OCI-LY1 (cell line): ENCODE measurements at regions not wholly inside any gene's neighbourhood (a gene's known extent, or its start where the extent isn't known, plus 50 kb on each side); places are given as distances from the start of the nearest gene placed in this dataset.

ENCODE experiments used
- H2AFZ ChIP-seq: fragments of 200-600 bp; sonication (generic), shearing (Covaris generic); 2 replicates; pipeline ENCODE4 v1.6.0; 2014; ENCODE audit warnings: antibody characterized with exemption, mild to moderate bottlenecking, low read length
- H3F3A ChIP-seq: fragments of 200-600 bp; sonication (generic), shearing (Covaris generic); 2 replicates; pipeline ENCODE4 v1.6.0; 2014; ENCODE audit warnings: mild to moderate bottlenecking, antibody characterized with exemption, low read length, moderate library complexity; ENCODE audit not compliant: insufficient read depth
- H3K27ac ChIP-seq: fragments of 200-600 bp; sonication (generic); 2 replicates; pipeline ENCODE4 v1.5.1; 2014; ENCODE audit warnings: low read length, mixed run types, mild to moderate bottlenecking, low read depth; ENCODE audit not compliant: poor library complexity, severe bottlenecking
- H3K27me3 ChIP-seq: fragments of 200-600 bp; sonication (generic); 2 replicates; pipeline ENCODE4 v1.6.0; 2014; ENCODE audit warnings: antibody characterized with exemption, mild to moderate bottlenecking, low read length, moderate library complexity; ENCODE audit not compliant: insufficient read depth
- H3K36me3 ChIP-seq: fragments of 200-600 bp; sonication (generic); 2 replicates; pipeline ENCODE4 v1.6.1; 2014; ENCODE audit warnings: mild to moderate bottlenecking, antibody characterized with exemption, low read length, moderate library complexity, mixed read lengths; ENCODE audit not compliant: insufficient read depth
- H3K4me1 ChIP-seq: fragments of 200-600 bp; sonication (generic); 2 replicates; pipeline ENCODE4 v1.5.1; 2014; ENCODE audit warnings: mild to moderate bottlenecking, low read length, moderate library complexity; ENCODE audit not compliant: insufficient read depth, severe bottlenecking
- H3K4me2 ChIP-seq: fragments of 200-600 bp; sonication (generic), shearing (Covaris generic); 2 replicates; pipeline ENCODE4 v1.6.1; 2014; ENCODE audit warnings: low read length
- H3K4me3 ChIP-seq: fragments of 200-600 bp; sonication (generic); 2 replicates; pipeline ENCODE4 v1.5.1; 2014; ENCODE audit warnings: low read length, low read depth, mild to moderate bottlenecking, mixed read lengths; ENCODE audit not compliant: poor library complexity, severe bottlenecking
- H3K79me2 ChIP-seq: fragments of 200-600 bp; shearing (Covaris generic); 2 replicates; pipeline ENCODE4 v1.6.1; 2016; ENCODE audit warnings: mixed run types, low read length, mixed read lengths; ENCODE audit not compliant: insufficient read depth
- H3K9ac ChIP-seq: fragments of 200-600 bp; sonication (generic), shearing (Covaris generic); 2 replicates; pipeline ENCODE4 v1.6.1; 2014; ENCODE audit warnings: mild to moderate bottlenecking, low read length, mixed read lengths
- H3K9me2 ChIP-seq: fragments of 200-600 bp; sonication (generic), shearing (Covaris generic); 2 replicates; pipeline ENCODE4 v1.6.1; 2014; ENCODE audit warnings: low read depth, mild to moderate bottlenecking, low read length, mixed read lengths
- H3K9me3 ChIP-seq: fragments of 200-600 bp; shearing (Covaris generic); 2 replicates; pipeline ENCODE4 v1.6.1; 2014; ENCODE audit warnings: low read length, mixed read lengths
- H4K20me1 ChIP-seq: fragments of 200-600 bp; sonication (generic), shearing (Covaris generic); 2 replicates; pipeline ENCODE4 v1.6.0; 2016; ENCODE audit warnings: mild to moderate bottlenecking, low read length; ENCODE audit not compliant: insufficient read depth
- EZH2 ChIP-seq: fragments of 200-600 bp; sonication (generic), shearing (Covaris generic); IDR thresholded peaks from 2 replicates; pipeline ENCODE4 v1.8.0; 2017; ENCODE audit warnings: borderline replicate concordance, mixed run types, mild to moderate bottlenecking, antibody characterized with exemption, low read length, moderate library complexity, mixed read lengths
- TF ChIP-seq, protein P1 (sequence below): fragments of 200-600 bp; sonication (generic), shearing (Covaris generic); IDR thresholded peaks from 2 replicates; pipeline ENCODE4 v1.5.1; 2017; ENCODE audit warnings: mild to moderate bottlenecking, antibody characterized with exemption, low read length, moderate library complexity, mixed read lengths

DNA sequence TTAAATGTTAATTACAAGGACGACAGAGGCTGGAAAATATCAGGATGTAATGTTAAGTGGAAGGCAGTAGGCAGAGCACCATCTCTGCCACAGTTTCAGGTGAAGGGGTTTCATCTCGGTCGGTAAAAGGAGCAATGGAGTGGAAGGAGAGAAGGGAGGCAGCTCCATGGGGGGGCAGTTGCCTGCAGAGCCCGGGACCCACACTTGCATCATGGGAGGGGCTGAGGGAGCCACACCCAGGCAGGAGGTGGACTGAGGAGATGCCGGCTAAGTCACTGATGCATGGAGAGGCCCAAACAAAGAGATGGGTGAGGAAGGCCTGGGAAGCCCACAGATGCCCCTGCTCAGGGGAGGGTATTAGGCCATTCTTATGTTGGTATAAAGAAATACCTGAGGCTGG is 1470.9 kb downstream of the BRD1 start:
- H2AFZ ChIP-seq: no peak overlapping the region
- no peak overlapping the region for H3K4me3 ChIP-seq
- no peak overlapping the region for H3K4me2 ChIP-seq
- no peaks in the 10 kb centered on the region for H3F3A ChIP-seq
- H3K79me2 ChIP-seq: no peaks in the 10 kb centered on the region
- H4K20me1 ChIP-seq: no peaks in the 10 kb centered on the region
- no peak for TF ChIP-seq EZH2
- TF ChIP-seq, protein P1, sequence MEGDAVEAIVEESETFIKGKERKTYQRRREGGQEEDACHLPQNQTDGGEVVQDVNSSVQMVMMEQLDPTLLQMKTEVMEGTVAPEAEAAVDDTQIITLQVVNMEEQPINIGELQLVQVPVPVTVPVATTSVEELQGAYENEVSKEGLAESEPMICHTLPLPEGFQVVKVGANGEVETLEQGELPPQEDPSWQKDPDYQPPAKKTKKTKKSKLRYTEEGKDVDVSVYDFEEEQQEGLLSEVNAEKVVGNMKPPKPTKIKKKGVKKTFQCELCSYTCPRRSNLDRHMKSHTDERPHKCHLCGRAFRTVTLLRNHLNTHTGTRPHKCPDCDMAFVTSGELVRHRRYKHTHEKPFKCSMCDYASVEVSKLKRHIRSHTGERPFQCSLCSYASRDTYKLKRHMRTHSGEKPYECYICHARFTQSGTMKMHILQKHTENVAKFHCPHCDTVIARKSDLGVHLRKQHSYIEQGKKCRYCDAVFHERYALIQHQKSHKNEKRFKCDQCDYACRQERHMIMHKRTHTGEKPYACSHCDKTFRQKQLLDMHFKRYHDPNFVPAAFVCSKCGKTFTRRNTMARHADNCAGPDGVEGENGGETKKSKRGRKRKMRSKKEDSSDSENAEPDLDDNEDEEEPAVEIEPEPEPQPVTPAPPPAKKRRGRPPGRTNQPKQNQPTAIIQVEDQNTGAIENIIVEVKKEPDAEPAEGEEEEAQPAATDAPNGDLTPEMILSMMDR: no peak
- H3K27ac ChIP-seq: no peak overlapping the region
- H3K4me1 ChIP-seq: no peaks in the 10 kb centered on the region
- H3K9me3 ChIP-seq: no peaks in the 10 kb centered on the region
- no peak overlapping the region for H3K9ac ChIP-seq
- H3K27me3 ChIP-seq: no peaks in the 10 kb centered on the region
- no peaks in the 10 kb centered on the region for H3K9me2 ChIP-seq
- H3K36me3 ChIP-seq: no peaks in the 10 kb centered on the region

DNA sequence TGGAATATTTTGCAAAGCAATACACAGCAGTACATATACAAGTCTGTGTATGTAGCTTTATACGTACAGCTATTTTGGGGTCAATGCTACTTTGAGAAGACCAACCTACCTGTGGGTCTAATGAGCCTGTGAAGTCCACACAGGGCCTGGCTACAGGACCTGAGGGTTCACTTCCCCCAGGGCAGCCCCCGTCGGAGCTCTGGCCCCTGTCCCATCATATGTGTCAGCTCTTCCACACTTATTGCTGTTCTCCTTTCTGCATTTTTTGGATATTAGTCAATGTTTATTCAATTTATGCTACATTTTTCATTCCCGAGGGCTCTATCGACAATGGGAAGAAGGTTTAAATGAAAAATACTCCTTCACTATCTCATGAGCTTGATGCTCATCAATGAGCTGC is 1473.6 kb downstream of the BRD1 start:
- H2AFZ ChIP-seq: no peak overlapping the region
- H3K27me3 ChIP-seq: no peaks in the 10 kb centered on the region
- H3K4me1 ChIP-seq: no peaks in the 10 kb centered on the region
- no peak overlapping the region for H3K9ac ChIP-seq
- no peak overlapping the region for H3K27ac ChIP-seq
- H3K36me3 ChIP-seq: no peaks in the 10 kb centered on the region
- H3K4me2 ChIP-seq: no peak overlapping the region
- TF ChIP-seq, protein P1: no peak
- no peak for TF ChIP-seq EZH2
- H3K79me2 ChIP-seq: no peaks in the 10 kb centered on the region
- H3K9me3 ChIP-seq: no peaks in the 10 kb centered on the region
- no peak overlapping the region for H3K4me3 ChIP-seq
- no peaks in the 10 kb centered on the region for H3K9me2 ChIP-seq
- no peaks in the 10 kb centered on the region for H3F3A ChIP-seq
- H4K20me1 ChIP-seq: no peaks in the 10 kb centered on the region

DNA sequence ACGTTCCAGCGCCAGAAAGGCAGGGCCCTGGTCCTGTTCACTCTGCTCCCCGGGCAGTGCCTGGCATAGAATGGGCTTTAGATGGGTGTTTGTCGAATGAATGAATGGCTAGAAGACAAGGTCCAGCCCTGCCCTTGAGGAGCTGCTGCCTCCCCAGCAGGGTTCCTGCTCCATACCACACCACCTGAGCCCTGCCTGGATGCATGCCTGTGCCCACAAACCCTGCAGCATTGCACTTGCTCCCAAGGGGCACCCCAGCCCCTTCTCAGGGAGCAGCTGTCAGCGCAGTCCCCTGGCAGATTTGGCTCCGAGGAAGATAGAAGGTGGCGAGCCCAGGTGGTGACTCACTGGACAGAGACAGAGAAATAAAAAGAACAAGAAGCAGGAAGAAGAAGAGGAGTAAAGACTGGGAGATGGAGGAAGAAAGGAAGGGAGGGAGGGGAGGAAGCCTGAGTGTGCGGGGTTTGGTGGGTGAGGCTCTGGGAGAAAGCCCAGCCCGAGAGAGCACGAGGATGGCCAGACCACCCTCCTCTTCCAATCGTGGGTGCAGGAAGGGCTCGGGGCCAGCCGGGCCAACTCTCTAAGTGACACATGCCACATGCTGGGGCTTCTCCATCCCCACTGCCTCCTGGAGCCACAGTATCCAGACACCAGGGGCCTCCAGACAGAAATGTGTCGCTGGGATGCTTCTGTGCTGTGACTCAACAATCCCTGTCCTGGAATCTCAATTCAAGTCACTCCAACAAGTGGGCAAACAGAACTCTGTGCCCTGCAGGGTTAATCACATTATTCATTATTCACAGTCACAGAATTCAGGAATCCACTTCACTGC is 1474.3 kb downstream of the BRD1 start:
- H3K4me1 ChIP-seq: no peaks in the 10 kb centered on the region
- H3K9me3 ChIP-seq: no peaks in the 10 kb centered on the region
- H3K79me2 ChIP-seq: no peaks in the 10 kb centered on the region
- H2AFZ ChIP-seq: no peak overlapping the region
- H3K27me3 ChIP-seq: 0 out of 2 replicates have a peak, but pooled peaks cover 3% of the 10 kb centered on the region
- H3K4me2 ChIP-seq: no peak overlapping the region
- H3K36me3 ChIP-seq: no peaks in the 10 kb centered on the region
- no peaks in the 10 kb centered on the region for H3F3A ChIP-seq
- H3K9ac ChIP-seq: no peak overlapping the region
- H3K4me3 ChIP-seq: no peak overlapping the region
- no peaks in the 10 kb centered on the region for H4K20me1 ChIP-seq
- H3K9me2 ChIP-seq: no peaks in the 10 kb centered on the region
- TF ChIP-seq EZH2: no peak
- TF ChIP-seq, protein P1: no peak
- no peak overlapping the region for H3K27ac ChIP-seq
